Smooth muscle cell (in vitro differentiated cells): ENCODE measurements at regions not wholly inside any gene's neighbourhood (a gene's known extent, or its start where the extent isn't known, plus 50 kb on each side); places are given as distances from the start of the nearest gene placed in this dataset.

Experiments
- DNase-seq: peaks from one replicate; lab custom pipeline; 2025; ENCODE audit not compliant: unreplicated experiment; lab: John Stamatoyannopoulos, UW
- H2AFZ ChIP-seq: fragments of 200-600 bp; sonication (generic); 2 replicates; pipeline ENCODE4 v1.6.0; 2016; ENCODE audit warnings: antibody characterized with exemption, low read depth, mild to moderate bottlenecking
- H3F3A ChIP-seq: fragments of 200-600 bp; sonication (generic); 2 replicates; pipeline ENCODE4 v1.6.0; 2017; ENCODE audit warnings: antibody characterized with exemption, low read depth
- H3K27ac ChIP-seq: fragments of 200-600 bp; sonication (generic); 2 replicates; pipeline ENCODE4 v1.5.1; 2016; ENCODE audit warnings: low read depth, mild to moderate bottlenecking
- H3K27me3 ChIP-seq: fragments of 200-600 bp; sonication (generic); 2 replicates; pipeline ENCODE4 v1.6.1; 2016; ENCODE audit warnings: low read depth, mild to moderate bottlenecking
- H3K36me3 ChIP-seq: fragments of 200-600 bp; sonication (generic); 2 replicates; pipeline ENCODE4 v1.5.1; 2016; ENCODE audit warnings: low read depth
- H3K4me1 ChIP-seq: fragments of 200-600 bp; sonication (generic); 2 replicates; pipeline ENCODE4 v1.5.1; 2016; ENCODE audit warnings: low read depth
- H3K4me2 ChIP-seq: fragments of 200-600 bp; sonication (generic); 2 replicates; pipeline ENCODE4 v1.6.0; 2016; ENCODE audit warnings: mild to moderate bottlenecking
- H3K4me3 ChIP-seq: fragments of 200-600 bp; sonication (generic); 2 replicates; pipeline ENCODE4 v1.5.1; 2016; ENCODE audit warnings: mild to moderate bottlenecking
- H3K79me2 ChIP-seq: fragments of 200-600 bp; sonication (generic); 2 replicates; pipeline ENCODE4 v1.6.0; 2016; ENCODE audit warnings: low read depth, mild to moderate bottlenecking
- H3K9ac ChIP-seq: fragments of 200-600 bp; sonication (generic); 2 replicates; pipeline ENCODE4 v1.6.0; 2016; ENCODE audit warnings: low read depth
- H3K9me3 ChIP-seq: fragments of 200-600 bp; sonication (generic); replicated peaks from 2 replicates; pipeline ENCODE4 v1.5.1; 2016; ENCODE audit warnings: low read depth
- H4K20me1 ChIP-seq: fragments of 200-600 bp; sonication (generic); 2 replicates; pipeline ENCODE4 v1.6.0; 2016; ENCODE audit warnings: low read depth
- WGBS: methylation state at CpG from one replicate; pipeline ENCODE4 v1.1.7; 2016; ENCODE audit warnings: low lambda C conversion rate; 5-methylcytosine and 5-hydroxymethylcytosine counted together
- TF ChIP-seq, protein P1 (sequence below): fragments of 200-600 bp; sonication (generic); IDR thresholded peaks from 2 replicates; pipeline ENCODE4 v1.5.1; 2017; ENCODE audit warnings: borderline replicate concordance, mild to moderate bottlenecking, antibody characterized with exemption; ENCODE audit not compliant: insufficient read depth, poor library complexity, severe bottlenecking

DNA sequence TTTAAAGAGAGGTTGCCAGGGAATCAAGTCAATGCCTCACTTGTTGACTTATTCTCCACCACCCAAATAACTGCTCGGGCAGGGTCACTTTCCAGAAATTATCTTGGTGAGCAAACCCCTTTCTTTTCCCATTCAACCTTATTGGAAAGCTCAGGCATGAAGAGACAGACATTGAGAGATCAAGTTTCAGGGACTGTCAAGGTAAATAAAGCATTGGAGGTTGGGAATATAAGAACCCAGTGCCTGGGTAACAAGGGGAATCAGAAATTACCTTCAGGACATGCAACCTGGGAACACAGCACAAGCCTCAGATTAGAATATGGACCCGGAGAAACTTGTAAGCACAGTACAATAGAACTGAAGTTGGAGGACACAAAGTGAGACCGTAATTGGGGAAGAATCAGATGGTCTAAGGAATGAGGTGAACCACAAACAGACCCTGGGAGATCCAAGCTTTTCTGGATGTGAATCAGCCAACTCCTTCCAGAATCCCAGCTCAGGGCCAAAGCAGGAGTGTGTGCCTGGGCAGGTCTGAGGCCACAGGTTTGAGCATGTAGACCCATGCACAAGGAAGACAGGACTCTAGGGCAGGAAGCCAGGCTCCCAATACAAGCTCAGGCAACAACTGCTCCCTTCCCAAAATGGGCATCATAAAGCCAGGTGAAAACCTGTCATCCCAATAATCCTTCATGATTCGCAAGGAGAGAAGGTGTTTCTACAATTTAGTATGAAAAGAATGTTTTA, 512.8 kb downstream of the MAFB start:
- H2AFZ ChIP-seq = no peak overlapping the region
- TF ChIP-seq, protein P1, sequence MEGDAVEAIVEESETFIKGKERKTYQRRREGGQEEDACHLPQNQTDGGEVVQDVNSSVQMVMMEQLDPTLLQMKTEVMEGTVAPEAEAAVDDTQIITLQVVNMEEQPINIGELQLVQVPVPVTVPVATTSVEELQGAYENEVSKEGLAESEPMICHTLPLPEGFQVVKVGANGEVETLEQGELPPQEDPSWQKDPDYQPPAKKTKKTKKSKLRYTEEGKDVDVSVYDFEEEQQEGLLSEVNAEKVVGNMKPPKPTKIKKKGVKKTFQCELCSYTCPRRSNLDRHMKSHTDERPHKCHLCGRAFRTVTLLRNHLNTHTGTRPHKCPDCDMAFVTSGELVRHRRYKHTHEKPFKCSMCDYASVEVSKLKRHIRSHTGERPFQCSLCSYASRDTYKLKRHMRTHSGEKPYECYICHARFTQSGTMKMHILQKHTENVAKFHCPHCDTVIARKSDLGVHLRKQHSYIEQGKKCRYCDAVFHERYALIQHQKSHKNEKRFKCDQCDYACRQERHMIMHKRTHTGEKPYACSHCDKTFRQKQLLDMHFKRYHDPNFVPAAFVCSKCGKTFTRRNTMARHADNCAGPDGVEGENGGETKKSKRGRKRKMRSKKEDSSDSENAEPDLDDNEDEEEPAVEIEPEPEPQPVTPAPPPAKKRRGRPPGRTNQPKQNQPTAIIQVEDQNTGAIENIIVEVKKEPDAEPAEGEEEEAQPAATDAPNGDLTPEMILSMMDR = no peak
- 82% methylated on average over 4 of the region's 4 CpGs for WGBS

DNA sequence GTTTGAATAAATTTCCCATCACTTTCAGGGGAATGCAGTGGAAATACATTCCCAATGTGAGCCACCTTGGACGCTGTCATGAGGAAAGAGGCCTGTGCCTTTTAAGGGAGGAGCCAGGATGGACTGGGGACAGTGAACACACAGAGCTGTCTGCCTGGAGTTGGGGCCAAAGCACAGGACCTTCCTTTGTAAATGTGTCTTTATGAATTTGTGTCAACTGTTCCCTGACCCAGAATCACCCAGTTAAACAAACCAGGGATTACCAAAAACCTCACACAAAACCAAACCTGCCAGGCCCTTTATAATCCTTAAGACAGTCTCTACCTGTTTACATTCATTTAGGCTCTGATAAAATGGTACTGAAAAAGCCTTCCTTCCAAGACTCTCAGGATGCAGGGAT, 513.7 kb downstream of the MAFB start:
- 85% methylated on average over 1 of the region's 1 CpG for WGBS
- Histone ChIP-seq H3K79me2 (no peaks in the 10 kb centered on the region), H2AFZ (no peak overlapping the region), H3K36me3 (no peaks in the 10 kb centered on the region), H3K4me2 (peak overlapping the region; percentile 37), H3K4me1 (peaks cover 10% of the 10 kb centered on the region), H4K20me1 (no peaks in the 10 kb centered on the region), H3K9me3 (no peaks in the 10 kb centered on the region), H3K27me3 (no peaks in the 10 kb centered on the region), H3K4me3 (no peak overlapping the region), H3K9ac (no peak overlapping the region), H3K27ac (peak overlapping the region; percentile 37), H3F3A (no peaks in the 10 kb centered on the region)
- TF ChIP-seq, protein P1 = no peak
- no peak for DNase-seq

More for the DNA sequence above, 512.8 kb downstream of the MAFB start:
- no peaks in the 10 kb centered on the region for H3K9me3 ChIP-seq
- H3K36me3 ChIP-seq = no peaks in the 10 kb centered on the region
- H3K9ac ChIP-seq = no peak overlapping the region
- H3K4me1 ChIP-seq = peaks cover 10% of the 10 kb centered on the region
- H3K4me2 ChIP-seq = no peak overlapping the region
- no peaks in the 10 kb centered on the region for H4K20me1 ChIP-seq
- no peak for DNase-seq
- no peaks in the 10 kb centered on the region for H3K79me2 ChIP-seq
- peak overlapping the region; percentile 14 for H3K27ac ChIP-seq
- no peaks in the 10 kb centered on the region for H3F3A ChIP-seq
- H3K4me3 ChIP-seq = no peak overlapping the region
- no peaks in the 10 kb centered on the region for H3K27me3 ChIP-seq

DNA sequence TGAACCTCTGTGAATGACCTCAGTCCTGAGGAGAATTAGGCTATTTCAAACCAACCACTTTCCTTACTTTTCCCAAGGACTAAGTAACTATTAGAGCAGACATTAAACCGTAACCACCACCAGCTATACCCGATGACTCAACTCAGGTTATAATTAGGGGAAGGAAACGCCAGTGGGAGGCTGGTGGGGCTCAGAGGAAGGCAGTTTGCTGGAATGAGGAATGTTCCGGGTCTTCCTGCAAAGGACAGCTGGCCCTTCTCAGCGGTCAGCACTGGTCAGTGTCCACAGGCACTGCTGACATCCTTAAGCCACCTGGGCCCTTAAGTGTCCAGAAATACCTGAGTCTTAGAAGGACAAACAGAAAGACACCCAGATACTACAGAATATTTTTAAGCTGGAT, 515.2 kb downstream of the MAFB start:
- Histone ChIP-seq H3F3A (no peaks in the 10 kb centered on the region), H3K79me2 (no peaks in the 10 kb centered on the region), H3K4me3 (no peak overlapping the region), H3K9ac (no peak overlapping the region), H3K9me3 (no peaks in the 10 kb centered on the region), H3K27me3 (no peaks in the 10 kb centered on the region), H3K4me2 (peak overlapping the region; percentile 32), H3K36me3 (no peaks in the 10 kb centered on the region), H3K27ac (no peak overlapping the region), H2AFZ (no peak overlapping the region), H4K20me1 (no peaks in the 10 kb centered on the region), H3K4me1 (peaks cover 10% of the 10 kb centered on the region)
- WGBS = 29% methylated on average over 5 of the region's 5 CpGs
- TF ChIP-seq, protein P1 = no peak
- DNase-seq = no peak

DNA sequence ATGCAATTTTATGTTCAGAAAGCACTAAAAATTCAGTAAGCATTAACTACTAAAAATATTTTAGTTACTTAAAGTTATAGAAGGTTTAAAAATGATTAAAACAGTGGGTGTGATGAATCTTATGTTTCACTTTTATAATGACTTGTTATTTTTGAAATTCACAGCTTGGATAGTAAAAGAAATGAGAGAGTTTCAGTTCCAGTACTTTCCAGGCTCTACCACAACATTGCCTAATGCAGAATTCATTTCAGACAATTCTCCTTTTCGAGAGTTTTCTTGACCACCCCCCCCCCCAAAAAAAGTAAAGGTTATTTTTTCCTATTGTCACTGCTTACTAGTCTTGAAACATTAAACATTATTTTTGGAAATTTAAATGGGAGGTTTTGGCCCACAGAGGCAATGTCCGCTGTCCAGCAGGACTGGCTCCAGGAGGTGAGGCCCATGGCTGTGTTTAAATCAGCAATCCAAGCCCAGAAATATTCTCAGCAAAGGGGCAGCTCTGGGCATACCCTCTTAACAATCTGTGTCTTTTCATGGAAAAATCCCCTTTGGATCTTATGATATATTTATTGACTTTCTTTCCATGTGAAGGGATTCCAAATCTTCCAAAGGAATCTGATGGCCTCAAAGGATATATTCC, 519.9 kb downstream of the MAFB start:
- H3F3A ChIP-seq = no peaks in the 10 kb centered on the region
- 71% methylated on average over 2 of the region's 2 CpGs for WGBS
- H3K27me3 ChIP-seq = no peaks in the 10 kb centered on the region
- H3K9ac ChIP-seq = no peak overlapping the region
- H3K27ac ChIP-seq = no peak overlapping the region
- H3K9me3 ChIP-seq = no peaks in the 10 kb centered on the region
- no peak overlapping the region for H3K4me2 ChIP-seq
- TF ChIP-seq, protein P1 = no peak
- no peaks in the 10 kb centered on the region for H3K36me3 ChIP-seq
- H3K4me3 ChIP-seq = no peak overlapping the region
- H3K79me2 ChIP-seq = no peaks in the 10 kb centered on the region
- H3K4me1 ChIP-seq = no peaks in the 10 kb centered on the region
- H4K20me1 ChIP-seq = no peaks in the 10 kb centered on the region
- no peak for DNase-seq
- no peak overlapping the region for H2AFZ ChIP-seq
